DND-41 (cell line): ENCODE measurements at regions not wholly inside any gene's neighbourhood (a gene's known extent, or its start where the extent isn't known, plus 50 kb on each side); places are given as distances from the start of the nearest gene placed in this dataset.

ENCODE experiments used
- ATAC-seq: fragments of 200-7000 bp; cut with Tn5 transposase; 3 replicates; pipeline ENCODE4 v1.9.1; 2021; ENCODE audit warnings: low read depth; ENCODE audit not compliant: insufficient read depth
- DNase-seq: peaks from one replicate; pipeline ENCODE4 v3.0.0-alpha.2; 2020
- H2AFZ ChIP-seq: 2 replicates; pipeline ENCODE4 v1.6.0; 2012; ENCODE audit warnings: low read depth, low read length
- H3K27ac ChIP-seq: 2 replicates; pipeline ENCODE4 v1.5.1; 2012; ENCODE audit warnings: low read length, inconsistent platforms
- H3K27me3 ChIP-seq: fragments of 200-600 bp; sonication (generic); 2 replicates; pipeline ENCODE4 v1.6.0; 2012; ENCODE audit warnings: low read length, mild to moderate bottlenecking, inconsistent platforms; ENCODE audit not compliant: insufficient read depth, poor library complexity
- H3K36me3 ChIP-seq: 2 replicates; pipeline ENCODE4 v1.5.1; 2012; ENCODE audit warnings: low read length, inconsistent platforms; ENCODE audit not compliant: insufficient read depth
- H3K4me1 ChIP-seq: 2 replicates; pipeline ENCODE4 v1.5.1; 2012; ENCODE audit warnings: mild to moderate bottlenecking, low read length; ENCODE audit not compliant: insufficient read depth
- H3K4me2 ChIP-seq: 2 replicates; pipeline ENCODE4 v1.6.0; 2012; ENCODE audit warnings: mild to moderate bottlenecking, moderate library complexity, low read length, inconsistent platforms; ENCODE audit not compliant: insufficient read depth
- H3K4me3 ChIP-seq, 2 experiments: fragments of 200-600 bp in 1 of 2; shearing (Covaris generic) in 1 of 2; 2 replicates each; pipeline ENCODE4 v1.5.1; 2012 to 2016; ENCODE audit warnings: inconsistent platforms in 2 of 2, low read length in 2 of 2, mild to moderate bottlenecking in 2 of 2, low read depth in 1 of 2, moderate library complexity in 1 of 2
- H3K79me2 ChIP-seq: 2 replicates; pipeline ENCODE4 v1.6.0; 2012; ENCODE audit warnings: low read length, inconsistent platforms; ENCODE audit not compliant: insufficient read depth
- H3K9ac ChIP-seq: 2 replicates; pipeline ENCODE4 v1.6.0; 2012; ENCODE audit warnings: low read depth, mild to moderate bottlenecking, inconsistent platforms, low read length, moderate library complexity
- H3K9me3 ChIP-seq: 2 replicates; pipeline ENCODE4 v1.5.1; 2012; ENCODE audit warnings: low read length, moderate library complexity, mild to moderate bottlenecking, inconsistent platforms; ENCODE audit not compliant: insufficient read depth, severe bottlenecking
- H4K20me1 ChIP-seq: 2 replicates; pipeline ENCODE4 v1.6.0; 2012; ENCODE audit warnings: low read length; ENCODE audit not compliant: insufficient read depth
- EZH2 ChIP-seq: IDR thresholded peaks from 3 replicates; pipeline ENCODE4 v1.6.1; 2012; ENCODE audit warnings: borderline replicate concordance, low read depth, mild to moderate bottlenecking, moderate library complexity, low read length, inconsistent platforms; ENCODE audit not compliant: severe bottlenecking
- TF ChIP-seq, protein P1 (sequence below): IDR thresholded peaks from 2 replicates; pipeline ENCODE4 v1.5.1; 2012; ENCODE audit warnings: borderline replicate concordance, low read length, moderate library complexity, mild to moderate bottlenecking; ENCODE audit not compliant: poor library complexity, severe bottlenecking; ENCODE audit errors: extremely low read depth

DNA sequence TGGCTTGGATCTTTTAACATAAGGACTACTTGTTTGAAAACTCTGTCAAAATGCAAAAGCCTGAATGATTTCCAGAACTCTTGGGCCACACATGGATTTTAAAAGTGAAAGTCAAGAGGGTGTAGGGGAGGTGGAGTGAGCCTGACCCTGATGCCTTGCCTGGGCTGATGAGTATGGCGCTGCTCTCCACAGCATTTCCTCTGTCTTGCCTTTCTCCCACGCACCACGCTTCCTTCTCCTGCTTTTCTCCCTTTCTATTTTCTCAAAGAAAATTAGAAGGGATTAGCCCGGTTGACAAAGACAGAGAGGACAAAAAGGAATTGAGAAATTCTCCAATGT is 207.0 kb upstream of the CCDC68 start:
- no peak overlapping the region for H3K4me3 ChIP-seq
- H3K4me2 ChIP-seq, result no peak overlapping the region
- no peaks in the 10 kb centered on the region for H3K27me3 ChIP-seq
- H3K4me1 ChIP-seq, result no peaks in the 10 kb centered on the region
- no peaks in the 10 kb centered on the region for H3K9me3 ChIP-seq
- DNase-seq (no peak), ATAC-seq (no peak)
- H3K27ac ChIP-seq, result no peak overlapping the region
- H4K20me1 ChIP-seq, result no peaks in the 10 kb centered on the region
- TF ChIP-seq, protein P1, sequence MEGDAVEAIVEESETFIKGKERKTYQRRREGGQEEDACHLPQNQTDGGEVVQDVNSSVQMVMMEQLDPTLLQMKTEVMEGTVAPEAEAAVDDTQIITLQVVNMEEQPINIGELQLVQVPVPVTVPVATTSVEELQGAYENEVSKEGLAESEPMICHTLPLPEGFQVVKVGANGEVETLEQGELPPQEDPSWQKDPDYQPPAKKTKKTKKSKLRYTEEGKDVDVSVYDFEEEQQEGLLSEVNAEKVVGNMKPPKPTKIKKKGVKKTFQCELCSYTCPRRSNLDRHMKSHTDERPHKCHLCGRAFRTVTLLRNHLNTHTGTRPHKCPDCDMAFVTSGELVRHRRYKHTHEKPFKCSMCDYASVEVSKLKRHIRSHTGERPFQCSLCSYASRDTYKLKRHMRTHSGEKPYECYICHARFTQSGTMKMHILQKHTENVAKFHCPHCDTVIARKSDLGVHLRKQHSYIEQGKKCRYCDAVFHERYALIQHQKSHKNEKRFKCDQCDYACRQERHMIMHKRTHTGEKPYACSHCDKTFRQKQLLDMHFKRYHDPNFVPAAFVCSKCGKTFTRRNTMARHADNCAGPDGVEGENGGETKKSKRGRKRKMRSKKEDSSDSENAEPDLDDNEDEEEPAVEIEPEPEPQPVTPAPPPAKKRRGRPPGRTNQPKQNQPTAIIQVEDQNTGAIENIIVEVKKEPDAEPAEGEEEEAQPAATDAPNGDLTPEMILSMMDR, result no peak
- no peak for TF ChIP-seq EZH2
- no peaks in the 10 kb centered on the region for H3K79me2 ChIP-seq
- no peak overlapping the region for H2AFZ ChIP-seq
- H3K36me3 ChIP-seq, result no peaks in the 10 kb centered on the region
- no peak overlapping the region for H3K9ac ChIP-seq

DNA sequence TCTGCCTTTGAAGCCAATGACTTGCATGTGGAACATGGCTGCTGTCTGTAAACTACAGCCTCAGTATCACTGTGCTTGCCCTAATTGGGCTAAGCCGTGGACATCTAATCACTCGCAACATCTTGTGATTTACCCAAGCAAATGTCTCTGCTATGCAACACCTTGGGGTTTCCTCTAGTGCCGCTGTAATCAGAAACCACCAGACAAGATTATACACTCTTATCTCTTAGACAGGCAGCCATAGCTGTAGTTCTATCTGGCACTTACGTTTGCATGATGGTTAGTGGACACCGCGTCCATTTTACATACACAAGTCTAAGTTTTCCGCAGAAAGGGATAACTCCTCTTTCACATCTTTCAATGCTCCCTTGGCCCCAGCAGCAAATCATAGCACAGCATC is 204.3 kb upstream of the CCDC68 start:
- Histone ChIP-seq H2AFZ (no peak overlapping the region), H3K27me3 (no peaks in the 10 kb centered on the region), H3K4me2 (no peak overlapping the region), H3K36me3 (no peaks in the 10 kb centered on the region), H3K4me1 (no peaks in the 10 kb centered on the region), H3K9ac (no peak overlapping the region), H3K4me3 (no peak overlapping the region), H3K27ac (no peak overlapping the region), H3K79me2 (no peaks in the 10 kb centered on the region), H3K9me3 (no peaks in the 10 kb centered on the region), H4K20me1 (no peaks in the 10 kb centered on the region)
- no peak for ATAC-seq
- no peak for DNase-seq
- no peak for TF ChIP-seq EZH2
- TF ChIP-seq, protein P1, result no peak

DNA sequence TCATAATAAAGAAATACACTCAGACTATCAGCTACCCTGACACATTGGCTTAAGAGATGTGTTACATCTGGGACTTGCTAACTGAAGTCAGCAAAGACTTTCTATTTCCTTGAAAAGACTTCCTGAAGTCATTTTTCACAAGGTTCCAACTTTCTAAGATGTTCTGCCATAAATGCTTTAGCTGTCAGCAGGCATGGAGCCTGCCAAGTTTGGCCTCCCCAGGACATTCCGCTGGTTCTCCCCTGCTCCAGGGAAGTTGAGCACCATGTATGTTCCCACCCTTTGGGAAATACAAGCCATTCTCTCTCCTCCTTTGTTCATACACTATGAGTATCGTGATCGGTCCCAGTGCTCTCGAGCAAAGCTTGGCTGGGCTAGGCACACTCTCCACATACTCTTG is 202.7 kb upstream of the CCDC68 start:
- ATAC-seq (no peak), DNase-seq (no peak)
- Histone ChIP-seq H4K20me1 (no peaks in the 10 kb centered on the region), H3K36me3 (no peaks in the 10 kb centered on the region), H3K27ac (no peak overlapping the region), H3K4me1 (no peaks in the 10 kb centered on the region), H3K4me2 (no peak overlapping the region), H3K27me3 (no peaks in the 10 kb centered on the region), H2AFZ (no peak overlapping the region), H3K4me3 (no peak overlapping the region), H3K9me3 (no peaks in the 10 kb centered on the region), H3K79me2 (no peaks in the 10 kb centered on the region), H3K9ac (no peak overlapping the region)
- TF ChIP-seq, protein P1, result no peak
- TF ChIP-seq EZH2, result no peak

DNA sequence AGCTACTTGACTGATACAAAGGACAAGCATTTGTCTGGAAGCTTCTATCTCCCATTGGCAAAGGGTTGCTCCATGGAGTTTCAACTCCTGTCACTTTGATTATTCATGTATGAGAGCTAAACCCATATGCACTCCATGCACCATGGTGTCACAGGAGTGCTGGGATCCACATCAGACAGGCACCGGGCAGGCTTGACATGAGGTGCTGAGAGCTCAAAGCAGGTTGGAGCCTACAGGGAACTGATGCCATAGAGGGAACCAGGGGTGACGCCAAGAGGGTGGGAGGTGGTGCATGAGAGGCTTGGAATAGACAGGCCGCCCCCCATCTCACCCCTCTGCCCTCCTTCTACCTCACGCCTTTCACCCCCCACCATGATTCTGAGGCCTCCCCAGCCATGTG is 199.8 kb upstream of the CCDC68 start:
- no peak for DNase-seq
- Histone ChIP-seq H3K9me3 (no peaks in the 10 kb centered on the region), H3K9ac (no peak overlapping the region), H3K4me3 (no peak overlapping the region), H3K27ac (no peak overlapping the region), H3K27me3 (no peaks in the 10 kb centered on the region), H4K20me1 (no peaks in the 10 kb centered on the region), H3K4me1 (no peaks in the 10 kb centered on the region), H3K4me2 (no peak overlapping the region), H2AFZ (no peak overlapping the region), H3K79me2 (no peaks in the 10 kb centered on the region), H3K36me3 (no peaks in the 10 kb centered on the region)
- ATAC-seq, result no peak
- TF ChIP-seq, protein P1, result no peak
- TF ChIP-seq EZH2, result no peak
